NCI-H146 (cell line): ENCODE measurements at regions not wholly inside any gene's neighbourhood (a gene's known extent, or its start where the extent isn't known, plus 50 kb on each side); places are given as distances from the start of the nearest gene placed in this dataset.

Experiments
- DNase-seq: peaks from one replicate; lab custom pipeline; 2025; lab: John Stamatoyannopoulos, UW

GRCh38 chr10:60666221-60666620 lies 112.1 kb upstream of the CDK1 start:
- DNase-seq = no peak

GRCh38 chr10:60664859-60665258 lies 113.4 kb upstream of the CDK1 start:
- DNase-seq = no peak

- DNase-seq = peak; percentile 78
Measured at GRCh38 chr10:60663850-60664249, 114.4 kb upstream of the CDK1 start.

GRCh38 chr10:60662917-60663614 lies 115.2 kb upstream of the CDK1 start:
- peak; percentile 21 for DNase-seq

- no peak for DNase-seq
Measured at GRCh38 chr10:60661637-60662036, 116.6 kb upstream of the CDK1 start.

GRCh38 chr10:60660625-60661024 lies 117.7 kb upstream of the CDK1 start:
- DNase-seq = no peak

- DNase-seq = no peak
Measured at GRCh38 chr10:60654813-60655464, 123.3 kb upstream of the CDK1 start.

GRCh38 chr10:60652628-60653027 lies 125.7 kb upstream of the CDK1 start:
- no peak for DNase-seq

- no peak for DNase-seq
Measured at GRCh38 chr10:60650378-60650800, 127.9 kb upstream of the CDK1 start.

GRCh38 chr10:60649485-60650377 lies 128.5 kb upstream of the CDK1 start:
- peak; percentile 20 for DNase-seq

GRCh38 chr10:60648761-60649160 lies 129.5 kb upstream of the CDK1 start:
- no peak for DNase-seq

- peak; percentile 61 for DNase-seq
Measured at GRCh38 chr10:60646966-60647796, 131.1 kb upstream of the CDK1 start.

- DNase-seq = peak; percentile 22
Measured at GRCh38 chr10:60645980-60646379, 132.3 kb upstream of the CDK1 start.

GRCh38 chr10:60644436-60645130 lies 133.7 kb upstream of the CDK1 start:
- DNase-seq = peak; percentile 68

GRCh38 chr10:60643874-60644273 lies 134.4 kb upstream of the CDK1 start:
- no peak for DNase-seq

GRCh38 chr10:60629332-60629731 lies 148.9 kb upstream of the CDK1 start:
- DNase-seq = peak; percentile 44

- DNase-seq = no peak
Measured at GRCh38 chr10:60627778-60628748, 150.2 kb upstream of the CDK1 start.

GRCh38 chr10:60626037-60626436 lies 152.2 kb upstream of the CDK1 start:
- no peak for DNase-seq

- DNase-seq = no peak
Measured at GRCh38 chr10:60623627-60624026, 154.7 kb upstream of the CDK1 start.

GRCh38 chr10:60621018-60621417 lies 157.3 kb upstream of the CDK1 start:
- no peak for DNase-seq
